GM12891 (cell line): ENCODE measurements at regions not wholly inside any gene's neighbourhood (a gene's known extent, or its start where the extent isn't known, plus 50 kb on each side); places are given as distances from the start of the nearest gene placed in this dataset.

Experiments used
- DNase-seq: peaks from one replicate; pipeline ENCODE4 v3.0.0; 2011; ENCODE audit warnings: low spot score; ENCODE audit not compliant: insufficient read length
- FAIRE-seq: peaks from 2 replicates; lab custom pipeline; 2011; peaks lifted over from hg19 to GRCh38; lab: Jason Lieb, UNC
- PAX5 ChIP-seq: IDR thresholded peaks from 2 replicates; pipeline ENCODE4 v1.6.1; 2011; ENCODE audit warnings: low read length, moderate library complexity, mild to moderate bottlenecking; ENCODE audit not compliant: insufficient read depth, severe bottlenecking
- POLR2A ChIP-seq: IDR thresholded peaks from 2 replicates; pipeline ENCODE4 v1.6.1; 2011; ENCODE audit warnings: low read depth, low read length, control low read depth
- POLR2AphosphoS5 ChIP-seq: IDR thresholded peaks from 2 replicates; pipeline ENCODE4 v1.6.1; 2011; ENCODE audit warnings: low read depth, low read length, control low read depth
- POU2F2 ChIP-seq: IDR thresholded peaks from 2 replicates; pipeline ENCODE4 v1.6.1; 2011; ENCODE audit warnings: low read depth, mild to moderate bottlenecking, control low read depth, low read length, moderate library complexity
- SPI1 ChIP-seq: IDR thresholded peaks from 2 replicates; pipeline ENCODE4 v1.6.1; 2011; ENCODE audit warnings: low read depth, low read length, control low read depth
- TAF1 ChIP-seq: IDR thresholded peaks from 2 replicates; pipeline ENCODE4 v1.6.1; 2011; ENCODE audit warnings: low read depth, low read length, control low read depth

- DNase-seq (no peak), FAIRE-seq (no peak)
- TF ChIP-seq TAF1 (no peak), POLR2AphosphoS5 (no peak), POU2F2 (no peak), SPI1 (no peak), PAX5 (no peak), POLR2A (no peak)
Observed at GRCh38 chr21:36567216-36567885, 87.4 kb upstream of the CLDN14 start.

- FAIRE-seq: no peak
- no peak for DNase-seq
Observed at GRCh38 chr21:36569511-36569910, 89.6 kb upstream of the CLDN14 start.

GRCh38 chr21:36571556-36571955, 91.6 kb upstream of the CLDN14 start:
- DNase-seq: no peak
- TF ChIP-seq TAF1 (no peak), PAX5 (no peak), POLR2AphosphoS5 (no peak), POLR2A (no peak), POU2F2 (no peak), SPI1 (no peak)
- FAIRE-seq: no peak

More at GRCh38 chr21:36569511-36569910, 89.6 kb upstream of the CLDN14 start:
- TF ChIP-seq PAX5 (no peak), TAF1 (no peak), POLR2AphosphoS5 (no peak), SPI1 (no peak), POU2F2 (no peak), POLR2A (no peak)

- TF ChIP-seq POU2F2 (no peak), POLR2A (no peak), POLR2AphosphoS5 (no peak), SPI1 (no peak), PAX5 (no peak), TAF1 (no peak)
- DNase-seq (no peak), FAIRE-seq (no peak)
Observed at GRCh38 chr21:36572039-36572438, 92.1 kb upstream of the CLDN14 start.

GRCh38 chr21:36575306-36575705, 95.4 kb upstream of the CLDN14 start:
- no peak for DNase-seq
- no peak for TF ChIP-seq POU2F2
- no peak for TF ChIP-seq POLR2A
- TF ChIP-seq TAF1: no peak
- TF ChIP-seq SPI1: no peak
- TF ChIP-seq PAX5: no peak
- no peak for TF ChIP-seq POLR2AphosphoS5
- no peak for FAIRE-seq

GRCh38 chr21:36576441-36576840, 96.5 kb upstream of the CLDN14 start:
- DNase-seq (no peak), FAIRE-seq (no peak)
- TF ChIP-seq TAF1: no peak

- FAIRE-seq: no peak
- TF ChIP-seq POLR2A (no peak), SPI1 (no peak), TAF1 (no peak), PAX5 (no peak), POU2F2 (no peak), POLR2AphosphoS5 (no peak)
- no peak for DNase-seq
Observed at GRCh38 chr21:36579898-36580297, 100.0 kb upstream of the CLDN14 start.

- DNase-seq (no peak), FAIRE-seq (peak; percentile 56)
- no peak for TF ChIP-seq POU2F2
Observed at GRCh38 chr21:36582271-36582670, 102.3 kb upstream of the CLDN14 start.

- no peak for DNase-seq
- FAIRE-seq: no peak
- TF ChIP-seq PAX5: no peak
- no peak for TF ChIP-seq POU2F2
- TF ChIP-seq SPI1: no peak
- no peak for TF ChIP-seq POLR2A
- TF ChIP-seq POLR2AphosphoS5: no peak
- TF ChIP-seq TAF1: no peak
Observed at GRCh38 chr21:36583591-36583990, 103.7 kb upstream of the CLDN14 start.

- DNase-seq: no peak
- TF ChIP-seq POU2F2: no peak
- no peak for TF ChIP-seq POLR2A
- TF ChIP-seq SPI1: no peak
- TF ChIP-seq PAX5: no peak
- no peak for TF ChIP-seq POLR2AphosphoS5
- no peak for TF ChIP-seq TAF1
- FAIRE-seq: no peak
Observed at GRCh38 chr21:36584980-36585940, 105.3 kb upstream of the CLDN14 start.
